LNCaP clone FGC (cell line): ENCODE measurements at regions not wholly inside any gene's neighbourhood (a gene's known extent, or its start where the extent isn't known, plus 50 kb on each side); places are given as distances from the start of the nearest gene placed in this dataset.

Experiments
- DNase-seq: peaks from one replicate; pipeline ENCODE4 v3.0.0-alpha.2; 2011; ENCODE audit warnings: low read depth
- H3K4me3 ChIP-seq: 2 replicates; pipeline ENCODE4 v1.5.1; 2011; ENCODE audit warnings: mild to moderate bottlenecking, low read depth, low read length, control low read depth
- CTCF ChIP-seq: IDR thresholded peaks from 2 replicates; pipeline ENCODE4 v1.5.1; 2012; ENCODE audit warnings: mild to moderate bottlenecking; ENCODE audit not compliant: control insufficient read depth, insufficient read depth; ENCODE audit errors: extremely low read depth

GRCh38 chr4:138770818-138771217 lies 244.8 kb upstream of the NOCT start:
- TF ChIP-seq CTCF: no peak
- no peak overlapping the region for H3K4me3 ChIP-seq
- no peak for DNase-seq

- DNase-seq: no peak
- TF ChIP-seq CTCF: no peak
- no peak overlapping the region for H3K4me3 ChIP-seq
Observed at GRCh38 chr4:138766332-138766731, 249.2 kb upstream of the NOCT start.

- no peak for DNase-seq
- no peak for TF ChIP-seq CTCF
- no peak overlapping the region for H3K4me3 ChIP-seq
Observed at GRCh38 chr4:138765442-138765841, 250.1 kb upstream of the NOCT start.

- DNase-seq: no peak
- TF ChIP-seq CTCF: no peak
- no peak overlapping the region for H3K4me3 ChIP-seq
Observed at GRCh38 chr4:138761638-138762220, 253.9 kb upstream of the NOCT start.

- H3K4me3 ChIP-seq: no peak overlapping the region
- no peak for TF ChIP-seq CTCF
- DNase-seq: no peak
Observed at GRCh38 chr4:138759554-138759902, 256.1 kb upstream of the NOCT start.

GRCh38 chr4:138758876-138759553 lies 256.6 kb upstream of the NOCT start:
- DNase-seq: no peak
- no peak overlapping the region for H3K4me3 ChIP-seq
- TF ChIP-seq CTCF: no peak

GRCh38 chr4:138758196-138758595 lies 257.4 kb upstream of the NOCT start:
- DNase-seq: no peak
- no peak for TF ChIP-seq CTCF
- H3K4me3 ChIP-seq: no peak overlapping the region
